Panc1 (cell line): ENCODE measurements at regions not wholly inside any gene's neighbourhood (a gene's known extent, or its start where the extent isn't known, plus 50 kb on each side); places are given as distances from the start of the nearest gene placed in this dataset.

Experiments used
- ATAC-seq: fragments of 200-7000 bp; cut with Tn5 transposase; 2 replicates; pipeline ENCODE4 v1.9.1; 2020; ENCODE audit warnings: mild to moderate bottlenecking, moderate library complexity
- BruUV-seq: library from RNA; stranded (reverse); fragments of 400-500 nt; replicated peaks from 2 replicates; lab custom pipeline; 2021; lab: Mats Ljungman, UMichigan
- CTCF ChIA-PET: fragments of 300-600 bp; sonication (Branson Sonifier 250); formaldehyde crosslinking; loops from one replicate; lab custom pipeline; 2022; ENCODE audit warnings: antibody characterized with exemption; lab: Charles Lee
- POLR2A ChIA-PET: fragments of 300-600 bp; sonication (Branson Sonifier 250); formaldehyde crosslinking; loops from one replicate; lab custom pipeline; 2022; ENCODE audit warnings: antibody characterized with exemption; lab: Charles Lee
- DNase-seq: peaks from one replicate; pipeline ENCODE4 v3.0.0-alpha.2; 2010; ENCODE audit warnings: low read depth, low spot score
- H3K27ac ChIP-seq: 2 replicates; pipeline ENCODE4 v1.5.1; 2011; ENCODE audit warnings: mild to moderate bottlenecking, low read length, inconsistent platforms
- H3K27me3 ChIP-seq: fragments of 200-500 bp; sonication (Bioruptor generic); 2 replicates; pipeline ENCODE4 v1.6.0; 2014; ENCODE audit warnings: low read length, inconsistent platforms; ENCODE audit not compliant: control insufficient read depth, insufficient read depth
- H3K36me3 ChIP-seq: fragments of 200-500 bp; sonication (Bioruptor generic); 2 replicates; pipeline ENCODE4 v1.5.1; 2014; ENCODE audit warnings: inconsistent platforms, mild to moderate bottlenecking, low read length, moderate library complexity; ENCODE audit not compliant: control insufficient read depth, insufficient read depth
- H3K4me1 ChIP-seq: 2 replicates; pipeline ENCODE4 v1.5.1; 2011; ENCODE audit warnings: inconsistent platforms, mild to moderate bottlenecking, low read length, moderate library complexity; ENCODE audit not compliant: control insufficient read depth, insufficient read depth
- H3K4me3 ChIP-seq, 2 experiments: 2 replicates each; pipeline ENCODE4 v1.5.1; 2011 to 2012; ENCODE audit warnings: low read depth in 2 of 2, low read length in 2 of 2, mild to moderate bottlenecking in 2 of 2, inconsistent platforms in 1 of 2, moderate library complexity in 1 of 2
- H3K9me3 ChIP-seq: fragments of 200-500 bp; sonication (Bioruptor generic); 2 replicates; pipeline ENCODE4 v1.5.1; 2014; ENCODE audit warnings: low read depth, mild to moderate bottlenecking, inconsistent platforms, low read length, moderate library complexity; ENCODE audit not compliant: control insufficient read depth, insufficient read depth
- POLR2AphosphoS5 ChIP-seq: IDR thresholded peaks from 2 replicates; pipeline ENCODE4 v1.6.1; 2012; ENCODE audit warnings: mild to moderate bottlenecking, low read depth, low read length, moderate library complexity
- SIN3A ChIP-seq: IDR thresholded peaks from 2 replicates; pipeline ENCODE4 v1.6.1; 2012; ENCODE audit warnings: low read depth, mild to moderate bottlenecking, low read length, moderate library complexity, borderline replicate concordance; ENCODE audit not compliant: insufficient read depth
- TCF7L2 ChIP-seq: IDR thresholded peaks from 2 replicates; pipeline ENCODE4 v1.6.1; 2011; ENCODE audit warnings: mild to moderate bottlenecking, low read depth, low read length, inconsistent platforms
- in situ Hi-C: cut with HindIII; loops from 2 replicates; pipeline ENCODE4 v1.10.0; 2016; ENCODE audit warnings: low sequenced_read_pairs, low pct_unique_long_range_greater_than_20kb
- intact Hi-C: fragments of 100-400 bp; cut with micrococcal nuclease; formaldehyde crosslinking; loops from one replicate; pipeline ENCODE4 v1.10.0; 2022; ENCODE audit not compliant: unreplicated experiment
- TF ChIP-seq, protein P1 (sequence below): fragments of 450-650 bp; IDR thresholded peaks from 2 replicates; pipeline ENCODE4 v1.5.1; 2017; ENCODE audit warnings: mild to moderate bottlenecking
- TF ChIP-seq, protein P2 (sequence below), 2 experiments: IDR thresholded peaks; 2 replicates each; pipeline ENCODE4 v1.6.1; 2011 to 2012; ENCODE audit warnings: low read depth in 2 of 2, control low read depth in 1 of 2, low read length in 1 of 2, mild to moderate bottlenecking in 1 of 2, moderate library complexity in 1 of 2; ENCODE audit not compliant: insufficient read depth in 1 of 2

DNA sequence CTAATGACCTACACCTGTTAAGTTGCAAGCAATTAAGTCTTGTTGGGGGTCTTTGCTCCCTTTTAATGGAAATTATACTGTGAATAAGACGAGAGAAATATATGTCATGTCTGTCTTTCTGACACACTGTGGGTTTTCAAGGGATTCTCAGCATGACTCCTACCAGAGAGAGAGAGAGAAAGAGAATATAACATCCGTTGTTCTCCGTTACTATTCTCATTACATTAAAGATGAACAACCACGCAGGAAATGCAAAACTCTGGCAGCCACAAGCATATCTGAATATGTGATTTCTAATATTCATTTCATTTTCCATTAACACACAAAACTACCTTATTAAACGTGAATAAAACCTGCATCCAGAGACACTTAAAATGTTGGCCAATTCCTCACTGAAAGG is 67.3 kb upstream of the EGLN3 start:
- TF ChIP-seq SIN3A: no peak
- TF ChIP-seq, protein P1, sequence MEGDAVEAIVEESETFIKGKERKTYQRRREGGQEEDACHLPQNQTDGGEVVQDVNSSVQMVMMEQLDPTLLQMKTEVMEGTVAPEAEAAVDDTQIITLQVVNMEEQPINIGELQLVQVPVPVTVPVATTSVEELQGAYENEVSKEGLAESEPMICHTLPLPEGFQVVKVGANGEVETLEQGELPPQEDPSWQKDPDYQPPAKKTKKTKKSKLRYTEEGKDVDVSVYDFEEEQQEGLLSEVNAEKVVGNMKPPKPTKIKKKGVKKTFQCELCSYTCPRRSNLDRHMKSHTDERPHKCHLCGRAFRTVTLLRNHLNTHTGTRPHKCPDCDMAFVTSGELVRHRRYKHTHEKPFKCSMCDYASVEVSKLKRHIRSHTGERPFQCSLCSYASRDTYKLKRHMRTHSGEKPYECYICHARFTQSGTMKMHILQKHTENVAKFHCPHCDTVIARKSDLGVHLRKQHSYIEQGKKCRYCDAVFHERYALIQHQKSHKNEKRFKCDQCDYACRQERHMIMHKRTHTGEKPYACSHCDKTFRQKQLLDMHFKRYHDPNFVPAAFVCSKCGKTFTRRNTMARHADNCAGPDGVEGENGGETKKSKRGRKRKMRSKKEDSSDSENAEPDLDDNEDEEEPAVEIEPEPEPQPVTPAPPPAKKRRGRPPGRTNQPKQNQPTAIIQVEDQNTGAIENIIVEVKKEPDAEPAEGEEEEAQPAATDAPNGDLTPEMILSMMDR: no peak
- no peak for TF ChIP-seq POLR2AphosphoS5
- no peak for TF ChIP-seq TCF7L2
- TF ChIP-seq, protein P2, sequence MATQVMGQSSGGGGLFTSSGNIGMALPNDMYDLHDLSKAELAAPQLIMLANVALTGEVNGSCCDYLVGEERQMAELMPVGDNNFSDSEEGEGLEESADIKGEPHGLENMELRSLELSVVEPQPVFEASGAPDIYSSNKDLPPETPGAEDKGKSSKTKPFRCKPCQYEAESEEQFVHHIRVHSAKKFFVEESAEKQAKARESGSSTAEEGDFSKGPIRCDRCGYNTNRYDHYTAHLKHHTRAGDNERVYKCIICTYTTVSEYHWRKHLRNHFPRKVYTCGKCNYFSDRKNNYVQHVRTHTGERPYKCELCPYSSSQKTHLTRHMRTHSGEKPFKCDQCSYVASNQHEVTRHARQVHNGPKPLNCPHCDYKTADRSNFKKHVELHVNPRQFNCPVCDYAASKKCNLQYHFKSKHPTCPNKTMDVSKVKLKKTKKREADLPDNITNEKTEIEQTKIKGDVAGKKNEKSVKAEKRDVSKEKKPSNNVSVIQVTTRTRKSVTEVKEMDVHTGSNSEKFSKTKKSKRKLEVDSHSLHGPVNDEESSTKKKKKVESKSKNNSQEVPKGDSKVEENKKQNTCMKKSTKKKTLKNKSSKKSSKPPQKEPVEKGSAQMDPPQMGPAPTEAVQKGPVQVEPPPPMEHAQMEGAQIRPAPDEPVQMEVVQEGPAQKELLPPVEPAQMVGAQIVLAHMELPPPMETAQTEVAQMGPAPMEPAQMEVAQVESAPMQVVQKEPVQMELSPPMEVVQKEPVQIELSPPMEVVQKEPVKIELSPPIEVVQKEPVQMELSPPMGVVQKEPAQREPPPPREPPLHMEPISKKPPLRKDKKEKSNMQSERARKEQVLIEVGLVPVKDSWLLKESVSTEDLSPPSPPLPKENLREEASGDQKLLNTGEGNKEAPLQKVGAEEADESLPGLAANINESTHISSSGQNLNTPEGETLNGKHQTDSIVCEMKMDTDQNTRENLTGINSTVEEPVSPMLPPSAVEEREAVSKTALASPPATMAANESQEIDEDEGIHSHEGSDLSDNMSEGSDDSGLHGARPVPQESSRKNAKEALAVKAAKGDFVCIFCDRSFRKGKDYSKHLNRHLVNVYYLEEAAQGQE (IDR thresholded peaks at IDR 0.05; ENCODE audit: insufficient read depth in 1 of 2, low read depth in 2 of 2, low read length in 1 of 2): no peak
- DNase-seq (no peak), ATAC-seq (no peak)
- Histone ChIP-seq H3K4me3 (peak overlapping the region in 1 of 2 experiments; percentile 6; a peak in 1 of 4 replicates), H3K27ac (no peak overlapping the region), H3K9me3 (no peaks in the 10 kb centered on the region), H3K27me3 (no peaks in the 10 kb centered on the region), H3K36me3 (no peaks in the 10 kb centered on the region; the same call in 1 of the 2 replicates), H3K4me1 (no peaks in the 10 kb centered on the region)
- BruUV-seq: no TSS peak
- in situ Hi-C loops (no loop called here), intact Hi-C loops (no loop called here)
- ChIA-PET CTCF (no interaction called here), POLR2A (no interaction called here)

DNA sequence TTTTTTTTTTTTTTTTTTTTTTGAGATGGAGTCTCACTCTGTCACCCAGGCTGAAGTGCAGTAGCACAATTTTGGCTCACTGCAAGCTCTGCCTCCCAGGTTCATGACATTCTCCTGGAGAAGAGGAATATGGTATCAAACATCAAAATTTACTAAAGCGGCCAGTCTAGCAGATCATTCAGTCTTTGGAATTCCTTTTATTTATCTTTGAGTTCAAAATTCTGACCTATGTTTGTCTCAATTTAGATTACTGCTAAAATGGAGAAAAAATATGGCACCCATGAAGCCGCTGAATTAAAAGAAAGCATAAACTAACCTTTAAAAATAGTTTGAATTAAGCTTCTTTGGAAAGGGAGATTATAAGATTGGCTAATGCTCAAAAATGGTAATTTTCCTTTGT is 64.5 kb upstream of the EGLN3 start:
- Histone ChIP-seq H3K27me3 (no peaks in the 10 kb centered on the region), H3K4me3 (no peak overlapping the region), H3K4me1 (no peaks in the 10 kb centered on the region), H3K36me3 (no peaks in the 10 kb centered on the region), H3K27ac (no peak overlapping the region), H3K9me3 (no peaks in the 10 kb centered on the region)
- in situ Hi-C loops (no loop called here), intact Hi-C loops (no loop called here)
- DNase-seq (no peak), ATAC-seq (no peak)
- CTCF ChIA-PET: no interaction called here
- TF ChIP-seq, protein P2 (IDR thresholded peaks at IDR 0.05; ENCODE audit: insufficient read depth in 1 of 2, low read depth in 2 of 2, low read length in 1 of 2): no peak
- TF ChIP-seq POLR2AphosphoS5 (no peak), SIN3A (no peak), TCF7L2 (no peak)
- TF ChIP-seq, protein P1: no peak
- POLR2A ChIA-PET: no interaction called here
- BruUV-seq: no TSS peak
